Dermis blood vessel endothelial cell (primary cell): ENCODE measurements at regions not wholly inside any gene's neighbourhood (a gene's known extent, or its start where the extent isn't known, plus 50 kb on each side); places are given as distances from the start of the nearest gene placed in this dataset.

Experiments
- DNase-seq: peaks from one replicate; pipeline ENCODE4 v3.0.0; 2010

DNA sequence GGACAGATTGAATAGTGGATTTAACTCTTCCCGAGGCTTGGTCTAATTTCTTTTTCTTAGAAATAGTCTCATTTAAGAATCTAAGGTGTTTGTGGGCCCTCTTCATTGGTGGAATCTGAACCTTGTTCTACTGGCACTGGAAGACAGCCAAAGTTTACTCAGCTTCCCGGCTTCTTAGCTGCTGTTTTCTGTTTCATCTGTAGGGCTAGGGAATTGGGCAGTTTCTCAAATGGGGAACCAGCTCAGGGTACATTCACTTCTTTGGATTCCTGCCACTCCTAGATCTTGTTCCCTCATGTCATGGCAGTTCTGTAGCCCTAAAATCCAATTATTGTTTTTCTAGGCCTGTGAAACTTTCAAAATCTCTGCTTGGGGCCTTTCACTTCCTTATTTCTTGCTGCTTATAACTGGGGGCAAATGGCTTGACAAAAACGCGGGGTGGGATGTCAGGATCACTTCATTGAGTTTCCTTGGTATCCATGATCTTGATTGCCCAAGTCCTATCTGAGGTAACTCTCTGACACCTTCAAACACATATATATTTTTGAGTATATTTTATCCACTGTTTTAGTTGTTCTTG lies 985.0 kb downstream of the C4orf33 start:
- no peak for DNase-seq

DNA sequence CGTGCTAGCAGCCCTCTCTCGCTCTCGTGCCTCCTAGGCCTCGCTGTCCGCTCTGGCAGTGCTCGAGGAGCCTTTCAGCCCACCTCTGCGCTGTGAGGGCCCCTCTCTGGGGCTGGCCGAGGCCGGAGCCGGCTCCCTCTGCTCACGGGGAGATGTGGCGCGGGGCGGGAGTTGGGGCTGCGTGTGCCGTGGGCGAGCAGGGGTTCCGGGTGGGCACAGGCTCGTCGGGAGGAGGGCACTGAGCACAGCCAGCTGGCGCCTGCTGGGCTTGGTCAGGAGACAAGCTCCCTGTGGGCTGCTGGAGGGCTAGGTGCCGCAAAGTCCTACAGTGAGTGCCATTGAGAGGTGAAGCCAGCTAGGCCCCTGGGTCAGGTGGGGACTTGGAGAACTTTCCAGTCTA lies 994.5 kb downstream of the C4orf33 start:
- DNase-seq, result no peak

DNA sequence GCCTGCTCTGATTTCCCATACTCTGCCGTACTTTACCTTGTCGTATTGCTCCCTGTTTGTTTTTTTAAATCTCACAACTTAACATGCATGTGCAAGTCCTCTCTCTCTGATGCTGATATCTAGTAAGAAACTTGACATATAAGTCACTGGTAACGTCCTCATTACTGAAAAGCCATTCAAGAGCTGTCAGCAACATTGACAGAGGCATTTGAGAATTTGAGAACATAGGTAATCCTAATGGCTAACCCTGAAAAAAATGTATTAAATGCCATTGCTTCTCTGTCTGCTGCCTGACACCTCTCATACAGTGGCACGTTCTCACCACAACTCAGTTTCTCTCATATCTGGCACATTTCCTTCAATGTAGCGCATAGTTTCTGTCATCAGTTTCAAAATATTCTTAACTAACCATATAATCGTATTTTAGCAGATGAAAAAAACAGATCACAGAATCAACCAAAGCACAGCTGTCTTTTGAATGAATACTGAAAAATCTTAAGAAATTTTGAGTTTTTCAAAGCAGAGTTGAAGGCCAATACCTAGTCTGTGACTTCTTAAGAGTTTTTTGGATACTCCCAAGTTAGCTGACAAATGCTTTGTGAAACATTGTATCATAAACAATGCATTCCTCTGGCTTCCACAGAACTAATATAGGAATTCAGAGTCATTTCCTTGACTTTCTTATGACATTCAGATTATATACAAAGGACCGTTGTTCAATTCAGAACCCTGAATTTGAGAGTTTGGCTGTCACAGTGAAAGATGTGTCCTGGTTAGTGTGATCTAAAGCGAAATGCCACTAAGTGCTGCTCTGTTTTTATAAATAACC lies 996.4 kb downstream of the C4orf33 start:
- no peak for DNase-seq

DNA sequence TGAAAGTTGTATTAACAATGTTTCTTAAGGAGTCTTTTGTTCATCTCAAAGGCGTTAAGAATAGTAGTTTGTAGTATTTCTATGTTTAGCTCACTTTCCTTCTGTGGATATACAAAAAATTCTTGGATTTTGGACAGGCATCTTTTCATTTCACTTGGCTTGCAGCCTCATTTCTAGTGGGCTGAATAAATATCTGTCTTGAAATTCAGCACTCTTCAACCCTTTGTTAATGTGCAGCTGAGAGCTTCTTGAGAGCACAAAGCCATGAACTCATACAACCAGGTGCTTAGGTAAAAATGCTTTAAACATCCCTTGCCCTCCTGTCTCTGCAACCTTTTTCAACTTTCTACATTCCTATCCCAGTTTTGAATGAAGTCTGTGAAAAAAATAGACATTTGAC lies 1003.2 kb downstream of the C4orf33 start:
- no peak for DNase-seq

DNA sequence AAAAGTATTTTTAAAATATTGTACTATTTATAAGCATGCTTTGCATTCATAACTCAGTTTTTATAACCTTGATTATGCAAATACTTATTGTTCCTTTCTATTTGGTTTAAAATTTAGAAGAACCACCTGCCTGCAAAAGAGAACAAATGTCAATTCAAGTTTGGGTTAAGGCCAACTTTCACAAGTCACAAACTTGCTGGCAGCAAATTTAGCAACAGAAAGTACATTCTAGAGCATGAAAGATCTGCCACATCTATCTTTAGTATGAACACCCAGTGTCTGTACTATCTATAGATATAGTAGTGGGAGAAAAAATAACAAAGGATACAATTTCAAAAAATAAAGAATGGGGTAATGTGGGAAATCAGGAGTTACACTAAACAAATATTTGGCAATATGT lies 1014.2 kb downstream of the C4orf33 start:
- DNase-seq, result no peak

DNA sequence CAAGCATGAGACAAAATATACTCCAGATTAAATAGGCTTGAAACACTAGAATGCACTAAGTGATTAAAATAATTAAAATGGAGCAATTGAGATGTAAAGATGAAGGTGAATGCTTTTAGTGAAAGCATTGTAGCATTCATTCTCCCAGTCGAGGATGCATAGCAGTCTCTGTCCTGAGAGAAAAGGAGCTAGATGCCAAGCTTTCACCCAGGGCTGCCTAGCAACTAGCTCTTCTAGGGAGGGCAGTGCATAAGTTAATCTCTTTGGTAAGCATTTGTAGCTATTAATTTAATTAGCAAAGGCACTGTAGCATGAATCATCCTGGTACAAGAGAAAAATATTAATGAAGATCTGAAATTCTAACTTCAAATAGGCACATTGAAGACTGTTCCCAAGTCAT lies 1014.8 kb downstream of the C4orf33 start:
- DNase-seq, result no peak

DNA sequence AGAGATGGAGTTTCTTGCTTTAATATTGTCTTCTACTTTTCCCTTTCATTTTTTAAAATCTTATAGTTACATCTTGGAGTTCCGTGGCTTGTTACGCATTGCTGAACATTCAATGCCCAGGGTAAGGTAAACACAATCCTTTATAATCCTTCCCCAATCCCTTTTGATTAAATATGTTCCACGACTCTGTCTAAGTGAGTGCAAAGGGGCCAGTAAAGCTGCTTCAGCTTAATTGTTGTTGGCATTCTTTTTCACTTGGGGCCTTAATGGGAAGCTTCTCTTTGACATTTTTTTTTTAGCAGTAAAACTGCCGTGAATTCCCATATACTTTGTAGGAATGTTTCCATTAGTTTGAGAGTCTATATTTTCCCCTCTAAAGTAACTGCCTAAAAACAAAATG lies 1028.1 kb downstream of the C4orf33 start:
- DNase-seq, result no peak

DNA sequence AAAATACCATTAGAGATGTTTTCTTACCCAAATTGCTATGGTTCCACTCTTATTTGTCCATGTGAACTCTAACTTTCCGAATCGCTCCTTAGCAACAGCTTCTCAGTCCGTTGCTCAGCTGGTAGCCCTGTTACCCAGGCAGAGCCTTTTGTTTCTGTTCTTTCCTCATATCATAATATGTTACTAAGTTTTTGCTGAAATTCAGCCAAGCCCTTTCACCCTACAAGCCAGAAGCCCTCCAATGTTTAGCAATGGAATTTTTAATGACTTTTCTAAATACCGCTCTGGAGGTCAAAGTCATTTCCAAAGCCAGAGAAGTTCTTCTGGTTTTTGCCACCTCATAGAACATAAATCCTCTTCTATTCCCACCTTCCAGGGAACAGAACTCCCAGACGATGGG lies 1029.5 kb downstream of the C4orf33 start:
- DNase-seq, result no peak

DNA sequence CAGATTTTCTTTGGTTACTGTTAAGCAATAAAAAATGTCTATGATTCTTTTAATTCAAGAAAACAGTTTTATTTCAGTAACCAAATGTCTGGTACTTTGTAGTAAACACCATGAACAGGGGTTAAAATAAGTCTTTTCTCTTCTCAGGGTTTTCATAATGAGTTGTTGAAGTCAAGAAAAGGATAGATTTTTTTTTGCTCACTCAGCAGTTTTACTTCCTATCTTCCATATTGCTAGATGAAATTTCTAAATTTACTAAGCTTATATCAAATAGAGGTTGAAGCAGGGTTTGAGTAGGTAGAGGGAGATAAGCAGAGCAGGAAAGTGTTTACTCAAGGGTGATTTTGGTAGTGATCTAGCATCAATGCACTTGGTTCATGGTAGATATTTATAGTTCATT lies 1031.3 kb downstream of the C4orf33 start:
- no peak for DNase-seq

DNA sequence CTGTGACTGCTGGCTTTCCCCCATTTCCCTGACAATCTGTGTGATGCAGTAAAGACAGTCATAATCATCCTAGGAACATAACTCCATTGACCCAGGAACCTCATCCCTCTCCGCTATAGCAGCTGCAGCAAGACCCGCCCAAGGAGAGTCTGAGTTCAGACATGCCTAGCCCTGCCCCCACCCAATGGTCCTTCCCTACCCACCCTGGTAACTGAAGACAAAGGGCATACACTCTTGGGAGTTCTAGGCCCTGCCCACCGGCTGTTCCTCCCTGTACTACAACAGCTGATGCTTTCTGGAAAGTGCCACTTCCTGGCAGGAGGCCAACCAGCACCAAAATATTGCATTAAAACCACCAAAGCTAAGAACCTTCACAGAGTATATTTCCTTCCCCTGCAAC lies 1035.6 kb downstream of the C4orf33 start:
- DNase-seq, result no peak

DNA sequence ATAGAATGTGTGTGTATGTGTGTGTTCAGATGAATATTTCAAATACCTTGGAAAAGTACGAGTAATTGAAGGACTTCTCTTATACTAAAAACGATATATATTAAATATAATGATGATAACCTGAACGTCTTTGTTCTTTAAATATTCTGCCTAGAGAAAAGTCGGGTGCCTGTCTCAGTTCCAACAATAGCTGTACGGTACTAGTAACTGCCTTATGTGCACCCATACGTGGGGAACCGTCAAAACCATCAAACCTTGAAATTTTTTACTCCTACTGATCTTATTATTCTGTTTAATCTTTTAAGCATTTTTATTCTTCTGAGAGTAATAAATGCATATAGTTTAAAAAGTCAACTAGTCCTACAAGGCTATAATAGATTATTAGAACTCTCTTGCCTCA lies 1045.7 kb downstream of the C4orf33 start:
- no peak for DNase-seq

DNA sequence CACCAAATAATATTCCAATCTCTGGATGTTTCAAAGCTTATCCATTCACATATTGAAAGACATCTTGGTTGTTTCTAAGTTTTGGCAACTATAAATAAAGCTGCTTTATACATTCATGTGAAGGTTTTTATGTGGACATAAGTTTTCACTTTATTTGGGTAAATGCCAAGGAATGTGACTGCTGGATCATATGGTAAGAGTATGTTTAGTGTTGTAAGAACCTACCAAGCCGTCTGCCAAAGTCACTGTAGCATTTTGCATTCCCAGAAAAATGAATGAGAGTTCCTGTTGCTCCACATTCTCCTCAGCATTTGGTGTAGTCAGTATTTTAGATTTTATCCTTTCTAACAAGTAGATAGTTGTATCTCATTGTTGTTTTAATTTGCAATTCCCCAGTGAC lies 1047.7 kb downstream of the C4orf33 start:
- DNase-seq, result no peak

DNA sequence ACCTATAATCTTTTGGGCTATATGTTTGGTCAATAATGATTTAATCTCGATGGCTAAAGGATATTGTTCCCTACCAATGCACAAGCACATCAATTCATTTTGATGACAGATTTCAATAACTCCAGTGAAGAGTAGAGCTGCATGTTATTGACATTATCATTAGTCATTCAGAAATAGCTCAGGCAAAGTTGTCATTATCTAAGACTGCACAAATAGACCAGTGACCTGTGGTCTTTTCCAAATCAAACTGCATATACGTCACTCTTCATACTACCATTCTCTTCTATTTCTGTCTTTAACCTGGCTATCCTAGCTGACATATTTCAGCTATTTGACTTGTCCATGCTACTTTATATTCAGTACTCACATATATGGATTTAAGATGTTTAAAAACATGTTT lies 1050.8 kb downstream of the C4orf33 start:
- no peak for DNase-seq

DNA sequence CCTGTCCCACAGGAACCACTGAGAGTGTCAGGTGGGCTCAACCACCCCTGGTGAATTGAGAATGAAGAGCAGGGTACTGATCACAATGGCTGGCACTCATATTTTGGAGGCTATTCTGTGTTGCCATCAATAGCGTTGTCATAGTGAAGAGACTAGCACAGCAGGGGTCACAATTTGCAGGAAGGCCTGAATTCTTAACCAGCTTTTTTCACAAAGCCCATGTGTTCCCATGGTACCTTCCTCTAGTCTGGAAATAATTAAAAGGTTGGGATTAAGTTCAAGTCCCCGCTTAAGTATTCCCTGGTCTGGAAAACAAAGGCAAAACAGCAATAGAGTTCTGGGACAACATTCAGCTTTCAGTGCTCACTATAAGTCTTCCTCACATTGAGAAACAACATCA lies 1051.7 kb downstream of the C4orf33 start:
- DNase-seq, result no peak

DNA sequence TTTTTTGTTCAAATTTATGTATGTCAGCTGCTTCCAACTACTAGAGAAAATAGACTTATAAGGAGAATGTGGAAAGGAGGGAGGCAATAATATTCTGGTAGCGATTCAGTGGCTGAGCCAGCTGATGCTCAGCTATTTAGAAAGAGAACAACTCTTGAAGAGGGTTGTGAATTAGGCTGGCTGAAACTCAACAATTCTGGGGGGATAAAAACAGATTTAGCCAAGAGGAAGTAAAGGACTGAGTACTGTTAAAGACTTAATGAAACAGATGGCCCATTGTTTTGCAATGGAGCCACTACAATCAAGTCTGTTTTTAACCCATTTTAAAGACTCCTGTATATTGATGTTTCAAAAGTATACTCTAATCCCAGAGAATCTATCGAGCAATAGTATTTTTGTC lies 1058.9 kb downstream of the C4orf33 start:
- DNase-seq, result no peak

DNA sequence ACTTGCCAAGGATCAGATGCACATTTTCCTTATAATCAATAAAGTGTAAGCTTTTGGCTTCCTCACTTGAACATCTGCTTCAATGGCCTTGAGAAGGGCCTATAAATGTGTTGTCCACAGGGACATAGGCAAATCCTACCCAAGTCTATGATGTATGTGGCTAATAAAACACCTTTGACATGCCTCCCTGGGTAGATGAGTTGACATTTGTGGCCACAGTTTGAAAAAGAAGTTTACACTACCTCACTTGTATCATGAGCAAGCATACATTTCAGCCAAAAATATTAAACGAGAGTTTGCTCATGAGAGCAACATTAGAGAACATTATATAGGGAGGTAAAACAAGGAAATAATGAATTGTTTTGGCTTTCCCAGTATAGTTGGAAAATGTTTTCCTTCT lies 1067.7 kb downstream of the C4orf33 start:
- no peak for DNase-seq

DNA sequence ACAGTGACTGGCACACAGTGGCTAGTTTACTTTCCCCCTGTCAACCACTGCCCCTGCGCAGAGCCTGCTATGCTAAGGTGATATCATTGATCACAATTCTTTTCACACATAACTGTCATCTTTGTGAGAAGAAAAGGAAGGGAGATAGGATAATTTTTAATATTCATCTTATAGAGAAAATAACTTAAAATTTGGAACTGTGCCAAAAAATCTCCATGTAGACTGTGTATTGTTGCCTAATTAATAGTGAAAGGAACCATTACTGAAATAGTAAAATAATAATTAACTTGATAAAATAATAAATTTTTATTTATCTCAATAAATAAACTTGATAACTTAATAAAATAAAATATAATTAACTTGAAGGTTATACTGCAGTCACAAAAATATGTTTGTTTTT lies 1069.4 kb downstream of the C4orf33 start:
- no peak for DNase-seq

DNA sequence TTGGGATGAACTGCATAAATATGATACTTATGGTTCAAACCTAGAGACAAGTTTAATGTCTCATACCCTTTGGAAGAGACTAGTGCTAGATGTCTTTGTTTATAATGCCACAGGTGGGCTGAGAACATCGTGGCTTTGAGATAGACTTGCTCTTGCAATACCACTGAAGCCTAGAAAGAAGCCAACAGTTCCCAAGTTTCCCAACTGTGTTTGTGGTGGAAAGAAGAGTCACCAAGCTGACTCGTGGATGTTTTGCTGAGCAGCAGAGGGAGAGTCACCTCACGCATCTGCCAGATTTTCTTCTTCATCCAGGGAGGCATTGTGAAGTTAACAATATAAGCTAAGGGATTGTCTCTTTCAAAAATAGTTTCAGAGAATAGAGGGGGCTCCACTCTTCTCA lies 1076.2 kb downstream of the C4orf33 start:
- no peak for DNase-seq

DNA sequence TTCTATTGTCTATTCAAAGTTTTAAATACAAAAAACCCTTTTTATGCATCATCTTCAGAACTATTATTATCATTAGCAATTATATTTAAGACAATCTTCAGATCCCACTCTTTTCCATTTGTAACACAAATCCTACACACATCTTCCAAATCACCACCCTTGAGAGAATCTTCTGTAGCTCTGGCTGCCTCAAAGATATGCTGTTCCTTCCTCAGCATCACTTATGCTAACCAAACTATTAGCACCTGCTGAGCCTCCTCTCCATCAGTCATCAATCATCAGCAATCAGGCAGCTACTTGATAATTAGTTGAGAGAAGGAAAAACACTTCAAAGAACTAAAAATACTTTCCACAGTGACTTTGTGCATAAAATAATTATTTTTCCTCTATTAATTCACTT lies 1082.2 kb downstream of the C4orf33 start:
- DNase-seq, result no peak

DNA sequence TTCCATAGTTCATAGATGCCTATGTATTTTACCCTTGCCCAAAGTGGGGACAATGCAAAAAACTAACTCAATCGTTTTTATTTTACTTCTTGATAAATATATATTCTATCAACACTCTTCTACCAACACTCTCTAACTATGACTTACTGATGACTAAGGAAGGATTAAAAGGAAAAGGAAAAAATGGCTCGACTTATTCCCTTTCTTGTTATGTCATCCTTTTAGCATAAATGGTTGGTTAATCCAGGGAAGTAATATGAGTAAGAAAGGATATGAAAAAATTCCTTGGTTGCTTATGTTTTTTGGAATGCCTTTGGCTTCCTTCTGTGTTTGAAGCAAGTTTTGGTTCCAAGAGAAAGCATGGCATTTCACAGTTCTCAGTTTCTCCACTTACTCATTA lies 1087.1 kb downstream of the C4orf33 start:
- no peak for DNase-seq

DNA sequence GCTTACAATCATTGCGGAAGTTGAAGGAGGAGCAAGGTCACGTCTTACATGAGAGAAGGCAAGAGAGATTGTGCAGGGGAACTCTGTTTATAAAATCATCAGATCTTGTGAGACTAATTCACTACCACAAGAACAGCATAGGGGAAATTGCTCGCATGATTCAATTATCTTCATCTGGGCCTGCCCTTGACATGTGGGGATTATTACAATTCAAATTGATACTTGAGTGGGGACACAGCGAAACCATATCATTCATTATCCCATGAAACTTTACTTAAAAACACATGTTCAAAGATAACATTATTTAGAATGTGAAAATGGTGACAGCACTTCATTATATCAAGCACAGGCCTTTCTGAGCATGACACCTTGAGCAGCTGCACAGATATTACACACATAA lies 1087.8 kb downstream of the C4orf33 start:
- DNase-seq, result no peak

DNA sequence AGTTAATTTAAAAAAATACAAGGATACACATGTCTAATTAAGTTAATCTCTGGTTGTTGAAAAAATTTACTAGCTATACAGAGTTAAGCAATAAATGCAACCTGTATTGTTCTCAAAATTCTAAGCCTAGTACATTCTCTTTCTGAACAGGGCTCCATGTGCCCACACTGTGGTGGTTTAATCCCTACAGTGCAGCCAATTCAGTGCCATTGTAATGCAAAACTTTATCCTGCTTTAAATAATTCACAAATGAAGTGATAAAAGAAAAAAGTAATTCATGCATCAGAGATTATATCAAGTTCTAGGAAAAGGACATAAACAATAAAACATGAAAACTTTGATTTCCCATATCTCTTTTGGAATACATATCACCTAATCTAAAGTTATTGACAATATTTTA lies 1089.2 kb downstream of the C4orf33 start:
- no peak for DNase-seq

DNA sequence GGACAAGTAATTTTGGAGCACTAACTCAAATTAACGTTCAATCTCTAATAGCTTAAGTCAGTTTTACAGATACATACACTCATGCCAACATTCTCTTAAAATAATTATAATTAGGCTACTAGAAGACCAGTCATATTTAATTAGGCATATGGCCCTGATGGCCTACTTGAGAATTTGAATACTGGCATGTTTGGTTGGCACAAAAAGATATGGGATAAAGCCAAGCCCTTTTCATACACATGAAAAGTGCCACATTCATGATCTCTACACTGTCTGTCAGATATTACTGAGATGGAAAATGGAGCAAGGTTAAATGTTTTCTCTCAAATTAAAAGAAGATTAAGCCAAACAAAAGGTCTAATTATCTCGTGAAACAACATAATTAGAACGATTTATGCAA lies 1091.0 kb downstream of the C4orf33 start:
- no peak for DNase-seq

DNA sequence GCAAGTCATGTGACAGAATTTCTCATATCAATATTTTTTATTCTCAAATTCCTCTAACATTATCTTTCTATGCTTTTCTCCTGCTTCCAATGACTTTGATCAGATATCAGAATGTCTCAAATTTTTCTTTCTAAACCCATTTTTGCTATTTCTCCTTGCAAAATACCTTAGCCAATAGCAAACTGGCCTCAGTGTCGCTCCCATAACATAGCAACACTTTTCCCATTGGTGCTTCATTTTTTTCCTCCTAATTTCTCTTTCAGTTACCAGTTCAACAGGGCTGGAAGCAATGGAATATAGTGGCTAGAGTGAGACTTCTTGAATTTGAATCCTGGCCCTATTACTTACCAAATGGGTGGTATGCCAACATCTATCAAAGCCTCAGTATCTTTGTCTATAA lies 1091.6 kb downstream of the C4orf33 start:
- DNase-seq, result no peak

DNA sequence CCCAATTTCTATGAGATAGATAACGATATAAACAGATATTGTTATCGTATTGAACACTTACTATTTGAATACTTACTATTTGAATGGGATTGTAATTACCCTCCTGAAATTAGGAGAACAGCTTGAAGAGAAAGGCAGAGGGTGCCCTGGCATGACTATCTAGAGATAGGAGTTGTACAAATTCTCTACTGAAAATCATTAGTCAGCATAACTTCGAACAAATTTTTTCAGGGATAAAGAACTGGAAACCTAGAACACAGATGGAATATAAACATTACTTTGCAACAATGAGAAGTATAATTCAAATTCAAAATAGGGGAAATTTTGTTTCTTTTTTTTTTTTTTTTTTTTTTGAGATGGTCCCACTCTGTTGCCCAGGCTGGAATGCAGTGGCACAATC lies 1096.8 kb downstream of the C4orf33 start:
- no peak for DNase-seq
